ENCODE measurements at regions not wholly inside any gene's neighbourhood (a gene's known extent, or its start where the extent isn't known, plus 50 kb on each side); places are given as distances from the start of the nearest gene placed in this dataset.

- no peak for DNase-seq (ENCODE audit: low spot score)
- no peak overlapping the region for H3K9ac ChIP-seq
- H3K4me3 ChIP-seq = no peak overlapping the region
- H3K4me2 ChIP-seq = no peak overlapping the region
- no peaks in the 10 kb centered on the region for H3F3A ChIP-seq (ENCODE audit: low read depth)
- H3K27me3 Mint-ChIP-seq (ENCODE audit: insufficient read depth, low read depth) = peaks cover 2% of the 10 kb centered on the region
- no peaks in the 10 kb centered on the region for H3K9me3 Mint-ChIP-seq
- no peak overlapping the region for H3K27ac ChIP-seq
- H4K20me1 ChIP-seq (ENCODE audit: low read depth) = no peaks in the 10 kb centered on the region
- no peaks in the 10 kb centered on the region for H3K79me2 ChIP-seq (ENCODE audit: low read depth)
- no peaks in the 10 kb centered on the region for H3K27me3 ChIP-seq
- no peaks in the 10 kb centered on the region for H3K36me3 Mint-ChIP-seq
- TF ChIP-seq EZH2phosphoT487 (IDR thresholded peaks at IDR 0.05) (no peak), EZH2 (IDR thresholded peaks at IDR 0.05) (no peak)
- TF ChIP-seq, protein P1, sequence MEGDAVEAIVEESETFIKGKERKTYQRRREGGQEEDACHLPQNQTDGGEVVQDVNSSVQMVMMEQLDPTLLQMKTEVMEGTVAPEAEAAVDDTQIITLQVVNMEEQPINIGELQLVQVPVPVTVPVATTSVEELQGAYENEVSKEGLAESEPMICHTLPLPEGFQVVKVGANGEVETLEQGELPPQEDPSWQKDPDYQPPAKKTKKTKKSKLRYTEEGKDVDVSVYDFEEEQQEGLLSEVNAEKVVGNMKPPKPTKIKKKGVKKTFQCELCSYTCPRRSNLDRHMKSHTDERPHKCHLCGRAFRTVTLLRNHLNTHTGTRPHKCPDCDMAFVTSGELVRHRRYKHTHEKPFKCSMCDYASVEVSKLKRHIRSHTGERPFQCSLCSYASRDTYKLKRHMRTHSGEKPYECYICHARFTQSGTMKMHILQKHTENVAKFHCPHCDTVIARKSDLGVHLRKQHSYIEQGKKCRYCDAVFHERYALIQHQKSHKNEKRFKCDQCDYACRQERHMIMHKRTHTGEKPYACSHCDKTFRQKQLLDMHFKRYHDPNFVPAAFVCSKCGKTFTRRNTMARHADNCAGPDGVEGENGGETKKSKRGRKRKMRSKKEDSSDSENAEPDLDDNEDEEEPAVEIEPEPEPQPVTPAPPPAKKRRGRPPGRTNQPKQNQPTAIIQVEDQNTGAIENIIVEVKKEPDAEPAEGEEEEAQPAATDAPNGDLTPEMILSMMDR (IDR thresholded peaks at IDR 0.05) = no peak
- no peaks in the 10 kb centered on the region for H3K9me3 ChIP-seq (ENCODE audit: low read depth)
- no peaks in the 10 kb centered on the region for H3K4me1 Mint-ChIP-seq
- no peak overlapping the region for H2AFZ ChIP-seq (replicated peaks)
- no peak overlapping the region for H3K27ac Mint-ChIP-seq
- no peaks in the 10 kb centered on the region for H3K4me1 ChIP-seq
- no peak overlapping the region for H3K4me3 Mint-ChIP-seq
- H3K36me3 ChIP-seq = no peaks in the 10 kb centered on the region
Observed at GRCh38 chr18:44507729-44508325, 172.9 kb upstream of the SETBP1 start.

DNA sequence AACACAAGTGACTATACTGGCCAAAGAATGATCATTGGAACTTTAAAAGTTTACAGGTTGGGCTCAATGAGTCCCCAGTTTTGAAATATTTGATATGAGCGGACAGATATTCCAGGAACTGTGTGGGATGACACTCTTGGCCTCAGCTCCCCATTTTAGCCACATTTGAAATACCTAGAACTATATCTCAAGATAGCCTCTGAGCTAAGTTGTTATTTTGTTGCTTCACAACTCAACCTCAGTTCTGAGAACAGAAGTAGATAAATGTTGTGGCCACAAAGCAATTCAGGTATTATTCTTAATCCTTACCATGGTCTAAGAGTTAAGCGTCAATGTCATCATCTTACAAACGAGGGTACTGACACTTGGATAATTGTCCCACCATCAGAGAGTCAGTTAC is 172.2 kb upstream of the SETBP1 start:
- peaks cover 2% of the 10 kb centered on the region for H3K27me3 Mint-ChIP-seq (ENCODE audit: insufficient read depth, low read depth)
- H3K4me1 ChIP-seq = no peaks in the 10 kb centered on the region
- H3K9me3 ChIP-seq (ENCODE audit: low read depth) = no peaks in the 10 kb centered on the region
- H3K36me3 Mint-ChIP-seq = no peaks in the 10 kb centered on the region
- H3K4me1 Mint-ChIP-seq = no peaks in the 10 kb centered on the region
- no peak overlapping the region for H3K27ac Mint-ChIP-seq
- no peaks in the 10 kb centered on the region for H3K27me3 ChIP-seq
- no peak overlapping the region for H2AFZ ChIP-seq (replicated peaks)
- H3K9ac ChIP-seq = no peak overlapping the region
- H3K4me3 Mint-ChIP-seq = no peak overlapping the region
- no peaks in the 10 kb centered on the region for H4K20me1 ChIP-seq (ENCODE audit: low read depth)
- DNase-seq (ENCODE audit: low spot score) = no peak
- no peak overlapping the region for H3K27ac ChIP-seq
- H3K9me3 Mint-ChIP-seq = no peaks in the 10 kb centered on the region
- H3K36me3 ChIP-seq = no peaks in the 10 kb centered on the region
- no peak overlapping the region for H3K4me3 ChIP-seq
- TF ChIP-seq EZH2 (IDR thresholded peaks at IDR 0.05) = no peak
- no peaks in the 10 kb centered on the region for H3K79me2 ChIP-seq (ENCODE audit: low read depth)
- no peaks in the 10 kb centered on the region for H3F3A ChIP-seq (ENCODE audit: low read depth)
- H3K4me2 ChIP-seq = no peak overlapping the region

DNA sequence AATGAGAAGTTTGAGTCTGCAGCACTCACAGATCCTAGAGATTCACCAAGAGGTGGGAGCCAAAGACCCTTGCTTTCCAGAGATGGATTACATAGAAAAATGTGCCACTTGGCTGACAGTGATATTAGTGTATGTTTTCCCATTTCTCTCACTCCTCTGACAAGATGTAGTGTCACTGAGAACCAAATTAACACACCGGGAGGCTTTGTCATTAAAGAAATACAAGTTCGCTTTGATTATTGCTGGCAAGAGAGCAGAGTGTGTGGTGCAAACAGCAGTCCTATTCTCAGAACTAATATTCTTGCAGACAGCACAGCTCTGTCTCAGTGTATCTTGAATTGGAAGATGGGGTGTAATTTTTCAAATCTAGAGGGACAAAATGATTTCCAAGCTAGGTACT is 171.6 kb upstream of the SETBP1 start:
- Mint-ChIP-seq H3K27me3 (ENCODE audit: insufficient read depth, low read depth) (peaks cover 2% of the 10 kb centered on the region), H3K27ac (no peak overlapping the region), H3K36me3 (no peaks in the 10 kb centered on the region), H3K4me3 (no peak overlapping the region), H3K4me1 (no peaks in the 10 kb centered on the region), H3K9me3 (no peaks in the 10 kb centered on the region)
- Histone ChIP-seq H3K79me2 (ENCODE audit: low read depth) (no peaks in the 10 kb centered on the region), H3K4me1 (no peaks in the 10 kb centered on the region), H4K20me1 (ENCODE audit: low read depth) (no peaks in the 10 kb centered on the region), H2AFZ (replicated peaks) (no peak overlapping the region), H3K4me3 (no peak overlapping the region), H3K9me3 (ENCODE audit: low read depth) (no peaks in the 10 kb centered on the region), H3K27ac (no peak overlapping the region), H3K4me2 (no peak overlapping the region), H3F3A (ENCODE audit: low read depth) (no peaks in the 10 kb centered on the region), H3K9ac (no peak overlapping the region), H3K27me3 (no peaks in the 10 kb centered on the region), H3K36me3 (no peaks in the 10 kb centered on the region)
- no peak for DNase-seq (ENCODE audit: low spot score)
- TF ChIP-seq, protein P1 (IDR thresholded peaks at IDR 0.05) = no peak
- TF ChIP-seq EZH2phosphoT487 (IDR thresholded peaks at IDR 0.05) (no peak), EZH2 (IDR thresholded peaks at IDR 0.05) (no peak)

GRCh38 chr18:44510390-44510789 is 170.3 kb upstream of the SETBP1 start:
- no peaks in the 10 kb centered on the region for H3K9me3 ChIP-seq (ENCODE audit: low read depth)
- H3K27me3 Mint-ChIP-seq (ENCODE audit: insufficient read depth, low read depth) = no peaks in the 10 kb centered on the region
- no peak overlapping the region for H3K27ac Mint-ChIP-seq
- no peak for DNase-seq (ENCODE audit: low spot score)
- no peaks in the 10 kb centered on the region for H3F3A ChIP-seq (ENCODE audit: low read depth)
- no peaks in the 10 kb centered on the region for H3K36me3 Mint-ChIP-seq
- no peaks in the 10 kb centered on the region for H3K79me2 ChIP-seq (ENCODE audit: low read depth)
- TF ChIP-seq EZH2 (IDR thresholded peaks at IDR 0.05) (no peak), EZH2phosphoT487 (IDR thresholded peaks at IDR 0.05) (no peak)
- TF ChIP-seq, protein P1 (IDR thresholded peaks at IDR 0.05) = no peak
- no peaks in the 10 kb centered on the region for H3K27me3 ChIP-seq
- no peaks in the 10 kb centered on the region for H3K36me3 ChIP-seq
- no peaks in the 10 kb centered on the region for H3K4me1 Mint-ChIP-seq
- H3K4me1 ChIP-seq = no peaks in the 10 kb centered on the region
- no peak overlapping the region for H3K27ac ChIP-seq
- H2AFZ ChIP-seq (replicated peaks) = no peak overlapping the region
- no peak overlapping the region for H3K4me2 ChIP-seq
- no peaks in the 10 kb centered on the region for H4K20me1 ChIP-seq (ENCODE audit: low read depth)
- no peak overlapping the region for H3K9ac ChIP-seq
- no peak overlapping the region for H3K4me3 Mint-ChIP-seq
- no peaks in the 10 kb centered on the region for H3K9me3 Mint-ChIP-seq
- no peak overlapping the region for H3K4me3 ChIP-seq

Data from neural progenitor cell (in vitro differentiated cells).